HG02623 (cell line): ENCODE measurements at regions not wholly inside any gene's neighbourhood (a gene's known extent, or its start where the extent isn't known, plus 50 kb on each side); places are given as distances from the start of the nearest gene placed in this dataset.

Experiments used
- ATAC-seq: cut with Tn5 transposase; IDR thresholded peaks from one replicate; pipeline ENCODE4 v1.9.1; 2021; ENCODE audit warnings: moderate library complexity; ENCODE audit not compliant: unreplicated experiment

DNA sequence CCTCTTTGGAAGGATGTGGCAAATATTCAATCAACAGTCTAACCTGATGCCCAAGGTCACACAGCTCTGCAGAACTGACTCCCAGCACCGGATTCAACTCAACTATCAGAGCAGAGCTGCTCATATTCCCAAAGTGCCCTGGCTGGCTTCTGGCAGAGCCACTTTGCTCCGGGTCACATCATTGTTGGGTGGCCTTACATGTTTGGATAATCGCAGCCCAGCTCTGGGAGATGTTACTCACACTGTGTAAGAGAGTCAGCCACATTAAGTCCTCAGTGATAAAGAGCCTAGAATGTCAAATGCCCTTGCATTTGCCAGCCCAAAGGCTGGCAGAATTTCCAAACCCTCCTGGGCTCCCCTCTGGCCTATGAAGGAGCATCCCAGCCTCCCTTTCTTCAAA lies 79.8 kb upstream of the PDE1C start:
- no peak for ATAC-seq

DNA sequence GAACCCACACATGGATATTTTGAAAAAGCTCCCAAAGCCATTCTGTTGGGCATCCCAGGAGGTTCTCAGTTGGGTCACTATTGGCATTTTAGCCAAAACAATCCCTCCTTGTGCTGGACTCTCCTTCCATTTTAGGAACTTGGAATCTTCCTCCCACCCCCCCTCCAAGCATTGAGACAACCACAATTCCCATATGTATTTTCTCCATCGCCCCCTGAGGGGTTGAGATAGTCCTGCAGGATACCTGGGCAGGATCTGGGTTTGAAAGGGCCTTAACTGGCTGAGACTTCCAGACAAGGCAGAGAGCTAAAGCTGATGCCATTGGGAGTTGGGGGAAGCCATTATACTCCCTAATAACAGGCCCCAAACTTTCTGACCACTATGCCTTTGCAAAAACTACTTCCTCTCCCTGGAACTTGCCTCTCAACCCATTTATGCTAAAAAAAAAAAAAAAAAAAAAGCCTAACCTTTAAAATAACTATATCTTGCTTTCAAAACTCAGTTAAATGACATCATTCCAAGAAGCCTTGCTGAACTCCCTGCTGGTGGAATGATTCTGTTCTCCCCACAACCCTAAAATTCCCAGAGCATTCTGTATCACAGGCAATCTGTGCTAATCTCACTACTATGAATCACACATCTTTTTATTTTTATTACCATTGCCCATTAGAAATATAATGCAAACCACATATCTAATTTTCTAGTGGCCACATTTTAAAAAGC lies 77.5 kb upstream of the PDE1C start:
- ATAC-seq: no peak

DNA sequence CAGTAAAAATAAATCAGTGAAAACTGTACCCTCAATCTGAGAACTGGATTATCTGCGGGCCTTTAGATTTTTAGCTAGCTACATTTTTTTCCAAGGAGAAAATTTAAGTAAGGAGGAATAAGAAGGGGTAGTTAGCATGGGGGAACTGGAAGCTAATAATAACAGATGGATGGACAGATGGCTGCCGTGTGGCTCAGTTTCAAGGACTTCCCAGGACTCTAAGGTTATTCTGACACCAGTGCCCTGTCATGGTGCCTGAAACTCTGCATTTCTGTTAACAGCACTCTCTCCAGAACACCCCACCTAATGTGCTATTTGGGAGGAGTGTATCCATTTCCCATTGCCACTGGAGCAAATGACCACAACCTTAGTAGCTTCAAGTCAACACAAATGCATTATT lies 75.7 kb upstream of the PDE1C start:
- no peak for ATAC-seq

DNA sequence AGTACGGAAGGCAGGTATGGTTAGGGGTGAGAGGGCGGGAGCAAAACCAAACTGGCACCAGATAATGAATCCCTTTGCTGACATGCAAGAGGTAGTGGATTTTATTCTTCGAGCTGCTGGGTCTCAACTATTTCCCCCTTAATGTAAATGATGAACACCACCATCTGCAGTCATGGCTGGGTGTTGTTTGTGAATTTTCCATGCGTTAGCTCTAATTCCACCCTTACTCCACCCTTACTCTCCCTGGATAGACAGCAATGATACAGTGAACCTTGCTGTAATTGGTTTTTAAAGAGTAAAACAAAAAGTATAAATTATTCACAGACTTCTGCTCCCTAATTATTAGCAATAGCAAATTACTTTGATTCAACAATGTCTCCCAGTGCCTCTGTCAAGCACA lies 74.5 kb upstream of the PDE1C start:
- ATAC-seq: no peak

DNA sequence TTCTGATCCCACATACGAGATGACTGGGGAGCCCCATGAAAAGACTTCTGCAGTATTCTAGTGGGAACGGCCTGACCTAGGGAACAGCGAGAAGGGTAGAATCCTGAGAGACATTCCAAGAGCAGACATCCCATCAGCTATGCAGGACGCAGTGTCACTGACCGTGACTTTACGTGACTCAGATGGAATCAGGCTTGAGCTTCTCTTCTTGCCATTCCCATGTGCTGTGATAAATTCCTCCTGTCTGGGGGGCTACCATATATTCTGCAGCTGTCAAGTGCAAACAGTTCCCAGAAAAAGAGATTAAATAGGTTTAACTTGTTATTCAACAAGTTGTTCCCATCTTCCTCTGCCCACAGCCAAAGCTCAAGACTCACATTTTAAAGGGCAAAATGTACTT lies 73.1 kb upstream of the PDE1C start:
- ATAC-seq: no peak

DNA sequence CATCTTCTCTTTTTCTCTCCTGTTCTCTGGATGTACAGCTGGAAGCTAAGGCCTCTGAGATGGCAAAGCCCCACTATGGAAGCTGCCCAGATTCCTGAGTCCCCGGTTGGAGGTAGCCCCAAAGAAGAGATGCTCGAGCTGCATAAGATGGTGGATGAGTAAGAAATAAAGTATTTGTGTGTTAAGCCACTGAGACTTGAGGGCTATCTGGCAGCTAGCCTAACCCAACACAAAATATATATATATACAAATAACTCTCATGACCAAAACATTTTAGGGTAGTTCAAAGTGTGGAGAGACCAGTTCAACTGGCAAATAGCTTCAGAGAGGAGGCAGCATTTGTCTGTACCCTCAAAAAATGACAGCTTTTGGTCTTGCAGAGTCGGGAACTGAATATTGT lies 72.4 kb upstream of the PDE1C start:
- ATAC-seq: no peak

DNA sequence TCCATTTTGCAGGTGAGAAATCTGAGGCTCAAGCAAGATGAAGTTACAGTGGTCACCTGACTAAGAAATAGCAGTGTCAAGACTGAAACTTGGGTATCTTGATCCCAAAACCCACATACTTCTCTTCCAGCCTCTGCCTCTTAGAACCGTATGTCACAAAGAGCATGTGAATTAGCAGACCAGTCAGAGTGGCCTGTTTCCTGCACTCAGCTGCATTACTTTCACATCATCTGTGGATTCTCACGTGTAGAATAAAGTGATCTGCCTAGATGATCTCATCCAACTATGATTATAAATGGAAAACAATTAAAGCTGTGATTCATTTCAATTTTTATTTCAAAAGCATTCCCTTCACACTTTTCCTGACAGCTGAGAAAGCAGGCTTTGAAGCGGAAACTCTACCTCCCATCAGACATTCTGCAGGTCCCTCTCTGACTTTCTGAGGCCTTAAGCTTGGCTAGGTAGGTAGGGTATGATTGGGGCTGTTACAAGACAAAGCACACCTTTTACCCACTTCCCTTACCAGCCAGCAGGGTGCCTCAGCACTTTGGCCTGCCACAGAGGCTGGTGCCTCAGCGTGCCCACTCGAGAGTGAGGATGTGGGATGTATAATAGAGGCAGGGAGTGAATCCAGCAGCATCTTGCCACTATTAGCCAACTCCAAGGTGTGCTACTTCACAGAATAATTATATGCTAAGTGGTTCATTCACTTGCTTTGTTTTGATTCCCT lies 70.2 kb upstream of the PDE1C start:
- ATAC-seq: no peak

DNA sequence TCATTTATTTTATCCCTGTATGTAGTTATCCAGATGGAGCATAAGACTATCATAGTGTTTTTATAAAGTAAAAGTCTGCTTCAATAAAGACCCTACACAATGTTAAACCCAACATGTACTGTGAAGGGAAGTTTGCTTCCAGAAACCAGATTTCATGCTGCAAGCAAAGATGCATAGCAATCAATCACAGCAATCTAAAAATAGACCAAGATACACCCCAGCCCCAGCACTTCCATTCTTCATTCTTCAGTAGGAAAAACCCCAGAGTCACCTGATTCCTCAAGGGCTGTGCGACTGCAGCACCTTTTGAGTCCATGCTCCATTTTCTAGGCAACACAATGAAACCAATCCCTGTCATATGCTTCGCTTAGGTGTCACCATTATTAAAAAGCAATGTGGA lies 66.9 kb upstream of the PDE1C start:
- no peak for ATAC-seq

DNA sequence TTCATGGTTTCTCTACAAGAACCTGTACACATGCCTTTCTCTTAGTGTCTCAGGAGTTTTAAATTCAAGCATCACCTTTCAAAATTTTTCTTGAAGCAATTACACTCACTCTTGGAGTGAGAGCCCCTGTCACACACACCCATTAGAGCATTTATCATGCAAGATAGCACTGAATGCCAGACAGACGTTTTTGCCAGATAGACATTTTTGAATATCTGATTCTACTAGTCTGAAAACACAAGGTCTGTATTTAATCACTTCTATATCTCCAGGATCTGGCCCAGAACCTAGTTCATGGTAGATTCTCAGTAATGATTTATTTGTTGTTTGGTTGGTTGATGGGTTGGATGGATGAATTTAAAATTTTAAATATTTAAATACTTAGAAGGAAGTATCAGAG lies 60.9 kb upstream of the PDE1C start:
- ATAC-seq: no peak

DNA sequence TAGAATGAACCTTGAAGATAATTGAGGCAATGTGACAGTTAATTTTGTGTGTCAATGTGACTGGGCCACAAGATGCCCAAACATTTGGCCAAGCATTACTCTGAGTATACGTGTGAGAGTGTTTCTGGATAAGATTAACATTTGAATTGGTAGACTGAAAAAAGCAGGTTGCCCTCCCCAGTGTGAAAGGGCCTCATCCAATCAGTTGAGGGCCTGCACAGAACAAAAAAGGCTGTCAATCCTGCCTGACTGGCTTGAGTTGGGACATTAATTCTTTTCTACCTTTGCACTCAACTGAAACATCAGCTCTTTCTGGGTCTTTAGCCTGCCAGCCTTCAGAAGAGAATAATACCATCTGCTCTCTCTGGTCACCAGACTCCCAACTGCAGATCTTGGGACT lies 56.6 kb upstream of the PDE1C start:
- no peak for ATAC-seq
